CD4-positive, alpha-beta T cell treated with Interleukin-10 for 1 hour (primary cell): ENCODE measurements at regions not wholly inside any gene's neighbourhood (a gene's known extent, or its start where the extent isn't known, plus 50 kb on each side); places are given as distances from the start of the nearest gene placed in this dataset.

ENCODE experiments used
- DNase-seq: peaks from one replicate; pipeline ENCODE4 v3.0.0-alpha.2; 2020

- DNase-seq = no peak
Observed at GRCh38 chr11:116171271-116172140, 601.3 kb downstream of the BUD13 start.

GRCh38 chr11:116170526-116171120 is 602.2 kb downstream of the BUD13 start:
- DNase-seq = no peak

GRCh38 chr11:116169776-116170175 is 603.0 kb downstream of the BUD13 start:
- no peak for DNase-seq

- no peak for DNase-seq
Observed at GRCh38 chr11:116168459-116168787, 604.4 kb downstream of the BUD13 start.

GRCh38 chr11:116167706-116168458 is 604.9 kb downstream of the BUD13 start:
- no peak for DNase-seq

- DNase-seq = no peak
Observed at GRCh38 chr11:116166573-116167465, 606.0 kb downstream of the BUD13 start.

- no peak for DNase-seq
Observed at GRCh38 chr11:116164843-116165242, 607.9 kb downstream of the BUD13 start.

GRCh38 chr11:116162886-116163230 is 609.9 kb downstream of the BUD13 start:
- DNase-seq = no peak

- DNase-seq = no peak
Observed at GRCh38 chr11:116162086-116162885, 610.5 kb downstream of the BUD13 start.

GRCh38 chr11:116148645-116149044 is 624.1 kb downstream of the BUD13 start:
- no peak for DNase-seq

- DNase-seq = no peak
Observed at GRCh38 chr11:116148056-116148455, 624.7 kb downstream of the BUD13 start.

GRCh38 chr11:116145187-116145865 is 627.5 kb downstream of the BUD13 start:
- no peak for DNase-seq

- no peak for DNase-seq
Observed at GRCh38 chr11:116144387-116144958, 628.3 kb downstream of the BUD13 start.

GRCh38 chr11:116138280-116138679 is 634.1 kb upstream of the CADM1 start:
- no peak for DNase-seq

GRCh38 chr11:116137753-116138152 is 633.5 kb upstream of the CADM1 start:
- no peak for DNase-seq

GRCh38 chr11:116136987-116137674 is 632.9 kb upstream of the CADM1 start:
- no peak for DNase-seq

- DNase-seq = no peak
Observed at GRCh38 chr11:116135891-116136290, 631.7 kb upstream of the CADM1 start.

- no peak for DNase-seq
Observed at GRCh38 chr11:116134450-116134849, 630.2 kb upstream of the CADM1 start.

- no peak for DNase-seq
Observed at GRCh38 chr11:116132273-116132978, 628.2 kb upstream of the CADM1 start.

- DNase-seq = no peak
Observed at GRCh38 chr11:116130122-116130521, 625.9 kb upstream of the CADM1 start.
